Activated B cell treated with CpG ODN at 0.5 μM for 24 hours (primary cell): ENCODE measurements at regions not wholly inside any gene's neighbourhood (a gene's known extent, or its start where the extent isn't known, plus 50 kb on each side); places are given as distances from the start of the nearest gene placed in this dataset.
"Not testable (repeated sequence)": the region's sequence is repeated elsewhere in the genome, so short reads cannot be mapped to it uniquely, and the experiment has no call there.

Source experiments
- ATAC-seq: fragments of 200-7000 bp; cut with Tn5 transposase; one replicate; pipeline ENCODE4 v1.10.0; 2021; ENCODE audit warnings: low read depth, mild to moderate bottlenecking, moderate library complexity
- CTCF ChIA-PET: fragments of 350-600 bp; sonication (Branson Sonifier 250); formaldehyde crosslinking; loops from one replicate; lab custom pipeline; 2021; ENCODE audit warnings: antibody characterized with exemption; lab: Charles Lee
- POLR2A ChIA-PET: fragments of 350-600 bp; sonication (Branson Sonifier 250); formaldehyde crosslinking; loops from one replicate; lab custom pipeline; 2021; ENCODE audit warnings: antibody characterized with exemption; lab: Charles Lee
- DNase-seq: peaks from one replicate; pipeline ENCODE4 v3.0.0; 2022
- H3K27ac Mint-ChIP-seq: one replicate; pipeline ENCODE4 v1.8.0; 2020; ENCODE audit warnings: mixed read lengths
- H3K27me3 Mint-ChIP-seq: one replicate; pipeline ENCODE4 v1.8.0; 2021; ENCODE audit warnings: mixed read lengths
- H3K36me3 Mint-ChIP-seq: one replicate; pipeline ENCODE4 v1.8.0; 2021; ENCODE audit warnings: low read depth, mixed read lengths
- H3K4me1 Mint-ChIP-seq: one replicate; pipeline ENCODE4 v1.8.0; 2021; ENCODE audit warnings: mixed read lengths
- H3K4me3 Mint-ChIP-seq: one replicate; pipeline ENCODE4 v1.8.0; 2020; ENCODE audit warnings: mild to moderate bottlenecking, mixed read lengths
- H3K9me3 Mint-ChIP-seq: one replicate; pipeline ENCODE4 v1.8.0; 2020; ENCODE audit warnings: mixed read lengths
- intact Hi-C: fragments of 100-400 bp; cut with micrococcal nuclease; formaldehyde crosslinking; loops from one replicate; pipeline ENCODE4 v1.15.1; 2024
- TF ChIP-seq, protein P1 (sequence below): fragments of 200-600 bp; IDR thresholded peaks from one replicate; pipeline ENCODE4 v1.8.0; 2022; ENCODE audit warnings: antibody characterized with exemption, mild to moderate bottlenecking

GRCh38 chr12:102305486-102305885 lies 107.9 kb upstream of the PMCH start:
- Mint-ChIP-seq H3K9me3 (peaks cover 20% of the 10 kb centered on the region), H3K4me1 (no peaks in the 10 kb centered on the region), H3K36me3 (no peaks in the 10 kb centered on the region), H3K4me3 (no peak overlapping the region), H3K27ac (no peak overlapping the region), H3K27me3 (no peaks in the 10 kb centered on the region)
- ATAC-seq = no peak
- intact Hi-C loops = no loop called here
- CTCF ChIA-PET = no interaction called here
- no peak for DNase-seq
- POLR2A ChIA-PET = no interaction called here
- TF ChIP-seq, protein P1, sequence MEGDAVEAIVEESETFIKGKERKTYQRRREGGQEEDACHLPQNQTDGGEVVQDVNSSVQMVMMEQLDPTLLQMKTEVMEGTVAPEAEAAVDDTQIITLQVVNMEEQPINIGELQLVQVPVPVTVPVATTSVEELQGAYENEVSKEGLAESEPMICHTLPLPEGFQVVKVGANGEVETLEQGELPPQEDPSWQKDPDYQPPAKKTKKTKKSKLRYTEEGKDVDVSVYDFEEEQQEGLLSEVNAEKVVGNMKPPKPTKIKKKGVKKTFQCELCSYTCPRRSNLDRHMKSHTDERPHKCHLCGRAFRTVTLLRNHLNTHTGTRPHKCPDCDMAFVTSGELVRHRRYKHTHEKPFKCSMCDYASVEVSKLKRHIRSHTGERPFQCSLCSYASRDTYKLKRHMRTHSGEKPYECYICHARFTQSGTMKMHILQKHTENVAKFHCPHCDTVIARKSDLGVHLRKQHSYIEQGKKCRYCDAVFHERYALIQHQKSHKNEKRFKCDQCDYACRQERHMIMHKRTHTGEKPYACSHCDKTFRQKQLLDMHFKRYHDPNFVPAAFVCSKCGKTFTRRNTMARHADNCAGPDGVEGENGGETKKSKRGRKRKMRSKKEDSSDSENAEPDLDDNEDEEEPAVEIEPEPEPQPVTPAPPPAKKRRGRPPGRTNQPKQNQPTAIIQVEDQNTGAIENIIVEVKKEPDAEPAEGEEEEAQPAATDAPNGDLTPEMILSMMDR = no peak

DNA sequence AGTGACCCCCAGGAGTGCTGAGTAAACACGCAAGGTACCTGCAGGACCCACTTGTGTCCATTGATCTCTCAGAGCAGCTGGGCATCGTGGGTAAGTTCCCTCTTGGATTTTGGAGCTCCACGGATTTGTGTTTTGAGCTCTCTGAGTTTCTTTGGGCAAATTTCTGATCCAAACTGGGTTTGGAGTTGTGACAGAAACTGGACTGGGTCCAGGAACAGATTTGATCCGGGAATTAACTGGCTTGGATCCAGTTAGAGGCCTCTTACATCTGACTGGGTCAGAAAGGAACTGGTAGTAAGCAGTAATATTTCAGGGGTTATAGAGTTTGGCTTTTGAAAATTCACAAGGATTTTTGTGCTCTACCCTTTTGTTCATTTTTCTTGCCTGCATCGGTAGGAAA lies 107.0 kb upstream of the PMCH start:
- H3K27me3 Mint-ChIP-seq, H3K27ac Mint-ChIP-seq, H3K4me1 Mint-ChIP-seq, H3K36me3 Mint-ChIP-seq, POLR2A ChIA-PET, CTCF ChIA-PET, DNase-seq, H3K4me3 Mint-ChIP-seq, ATAC-seq, intact Hi-C loops: not testable (repeated sequence)
- H3K9me3 Mint-ChIP-seq = peaks cover 21% of the 10 kb centered on the region

GRCh38 chr12:102302553-102302952 lies 104.9 kb upstream of the PMCH start:
- Mint-ChIP-seq H3K9me3 (peaks cover 21% of the 10 kb centered on the region), H3K36me3 (no peaks in the 10 kb centered on the region), H3K4me3 (no peak overlapping the region), H3K27ac (no peak overlapping the region), H3K27me3 (peaks cover 6% of the 10 kb centered on the region), H3K4me1 (no peaks in the 10 kb centered on the region)
- ATAC-seq (no peak), DNase-seq (no peak)
- TF ChIP-seq, protein P1 = no peak
- intact Hi-C loops = no loop called here
- ChIA-PET CTCF (no interaction called here), POLR2A (no interaction called here)

DNA sequence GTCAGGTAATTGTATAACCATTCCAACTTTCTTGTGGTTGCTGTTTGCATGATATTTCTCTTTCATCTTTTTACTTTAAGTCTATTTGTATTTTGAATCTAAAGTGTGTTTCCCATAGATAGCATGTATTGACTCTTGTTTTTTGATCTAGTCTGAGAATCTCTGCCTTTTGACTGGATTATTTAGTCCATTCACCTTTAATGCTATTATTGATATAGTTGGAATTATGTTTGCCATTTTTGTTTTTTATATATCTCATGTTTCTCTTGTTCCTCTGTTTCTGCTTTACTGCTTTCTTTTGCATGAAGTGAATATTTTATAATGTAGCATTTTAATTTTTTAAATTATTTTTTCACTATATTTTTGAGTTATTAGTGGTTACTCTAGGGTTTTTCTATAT lies 103.9 kb upstream of the PMCH start:
- H3K27me3 Mint-ChIP-seq = peaks cover 6% of the 10 kb centered on the region
- no peak for DNase-seq
- POLR2A ChIA-PET = no interaction called here
- H3K4me3 Mint-ChIP-seq = no peak overlapping the region
- no peak overlapping the region for H3K27ac Mint-ChIP-seq
- H3K9me3 Mint-ChIP-seq = peaks cover 21% of the 10 kb centered on the region
- TF ChIP-seq, protein P1 = no peak
- H3K4me1 Mint-ChIP-seq = no peaks in the 10 kb centered on the region
- no peak for ATAC-seq
- CTCF ChIA-PET = no interaction called here
- no peaks in the 10 kb centered on the region for H3K36me3 Mint-ChIP-seq
- intact Hi-C loops = no loop called here

GRCh38 chr12:102300824-102301461 lies 103.3 kb upstream of the PMCH start:
- ChIA-PET POLR2A (no interaction called here), CTCF (interaction anchor here (1.8 kb wide), 1 partner anchor 402 kb away, joined by 4 read pairs; no protein-coding TSS in a partner anchor)
- peaks cover 21% of the 10 kb centered on the region for H3K9me3 Mint-ChIP-seq
- DNase-seq (no peak), ATAC-seq (no peak)
- H3K4me3 Mint-ChIP-seq = no peak overlapping the region
- no peaks in the 10 kb centered on the region for H3K4me1 Mint-ChIP-seq
- TF ChIP-seq, protein P1 = no peak
- no peak overlapping the region for H3K27ac Mint-ChIP-seq
- intact Hi-C loops = no loop called here
- H3K27me3 Mint-ChIP-seq = peaks cover 6% of the 10 kb centered on the region
- no peaks in the 10 kb centered on the region for H3K36me3 Mint-ChIP-seq
